ENCODE measurements at regions not wholly inside any gene's neighbourhood (a gene's known extent, or its start where the extent isn't known, plus 50 kb on each side); places are given as distances from the start of the nearest gene placed in this dataset.

DNA sequence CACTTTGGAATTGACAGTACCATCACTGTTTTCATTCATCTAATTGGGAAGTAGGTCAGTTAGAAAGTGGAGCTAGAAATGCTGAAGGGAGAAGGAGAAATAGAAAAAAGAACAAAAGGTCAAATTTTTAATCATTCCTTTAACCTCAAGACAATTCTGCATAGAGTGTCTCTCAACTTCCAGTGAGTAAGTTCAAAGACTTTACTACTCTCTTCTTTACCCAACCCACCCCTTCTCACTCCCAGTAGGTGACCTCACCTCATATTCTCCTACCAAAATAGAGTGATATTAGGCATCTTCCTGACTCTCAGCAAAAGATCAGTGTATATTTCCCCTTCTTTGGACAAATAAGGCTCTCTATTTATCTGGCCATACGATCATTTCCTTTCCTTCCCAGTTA lies 340.0 kb upstream of the JAG1 start:
- Histone ChIP-seq H3K36me3 (no peaks in the 10 kb centered on the region), H3K9me3 (no peaks in the 10 kb centered on the region), H3K4me1 (peaks cover 0 to 5% of the 10 kb centered on the region in 2 donors), H3K4me3 (no peak overlapping the region), H3K27me3 (no peaks in the 10 kb centered on the region), H3K27ac (no peak overlapping the region)
- intact Hi-C loops (cut with DNase I), result no loop called here
- ATAC-seq, result no peak
- DNase-seq, result no peak
- no peak for TF ChIP-seq CTCF (IDR thresholded peaks at IDR 0.05)

DNA sequence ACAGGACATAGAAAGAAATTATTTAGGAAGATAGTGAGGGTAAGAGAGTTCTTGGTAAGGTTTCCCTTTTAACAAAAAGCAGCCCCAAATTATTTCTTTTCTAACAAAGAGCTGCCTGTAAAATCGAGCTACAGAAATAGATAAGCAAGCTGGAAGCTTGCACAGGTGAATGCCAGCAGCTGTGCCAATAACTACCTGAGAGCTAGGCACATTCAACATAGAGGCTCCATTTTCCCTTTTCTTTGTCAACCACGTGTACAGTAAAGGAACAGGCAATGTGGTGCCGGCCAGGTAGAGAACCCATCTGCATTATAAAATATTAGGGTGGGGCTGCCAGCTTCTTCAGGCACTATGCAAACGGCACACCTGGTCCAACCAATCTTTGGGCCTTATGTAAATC lies 341.6 kb upstream of the JAG1 start:
- intact Hi-C loops (cut with DNase I), result no loop called here
- Histone ChIP-seq H3K36me3 (no peaks in the 10 kb centered on the region), H3K27ac (no peak overlapping the region), H3K9me3 (no peaks in the 10 kb centered on the region), H3K4me1 (peaks cover 0 to 5% of the 10 kb centered on the region in 2 donors), H3K27me3 (no peaks in the 10 kb centered on the region), H3K4me3 (no peak overlapping the region)
- TF ChIP-seq CTCF (IDR thresholded peaks at IDR 0.05), result no peak
- ATAC-seq (no peak), DNase-seq (no peak)

GRCh38 chr20:11017446-11017845 lies 343.6 kb upstream of the JAG1 start:
- Histone ChIP-seq H3K9me3 (no peaks in the 10 kb centered on the region), H3K4me1 (peaks cover 0 to 5% of the 10 kb centered on the region in 2 donors), H3K4me3 (no peak overlapping the region), H3K27ac (no peak overlapping the region), H3K36me3 (no peaks in the 10 kb centered on the region), H3K27me3 (no peaks in the 10 kb centered on the region)
- intact Hi-C loops (cut with DNase I), result no loop called here
- TF ChIP-seq CTCF (IDR thresholded peaks at IDR 0.05), result no peak
- DNase-seq (peak in 2 of 4 donors; percentile 66 to 69), ATAC-seq (no peak)

DNA sequence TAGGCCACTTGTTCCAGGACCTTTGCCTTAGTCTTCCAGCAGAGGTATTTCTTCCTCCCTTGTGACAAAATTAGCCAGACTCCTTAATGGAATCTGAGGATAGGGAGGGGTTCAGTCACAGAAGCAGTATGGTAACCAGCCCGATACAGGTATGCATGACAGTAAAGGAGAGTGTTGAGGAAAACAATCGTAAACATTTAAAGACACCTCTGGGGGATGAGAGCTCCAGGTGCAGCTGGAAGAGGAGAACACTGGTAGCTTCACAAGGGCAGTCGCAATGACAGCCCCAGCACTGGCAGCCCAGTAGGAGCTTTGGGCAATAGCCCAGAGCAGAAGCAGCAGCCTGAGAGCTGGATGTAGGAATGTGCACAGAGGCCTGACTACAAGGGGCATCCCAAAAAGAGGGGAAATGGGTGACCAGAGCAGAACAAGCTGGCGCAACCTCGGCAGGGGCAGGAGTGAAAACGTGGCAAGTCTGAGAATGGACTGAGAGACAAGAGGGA lies 344.9 kb upstream of the JAG1 start:
- intact Hi-C loops (cut with DNase I), result no loop called here
- TF ChIP-seq CTCF (IDR thresholded peaks at IDR 0.05), result no peak

DNA sequence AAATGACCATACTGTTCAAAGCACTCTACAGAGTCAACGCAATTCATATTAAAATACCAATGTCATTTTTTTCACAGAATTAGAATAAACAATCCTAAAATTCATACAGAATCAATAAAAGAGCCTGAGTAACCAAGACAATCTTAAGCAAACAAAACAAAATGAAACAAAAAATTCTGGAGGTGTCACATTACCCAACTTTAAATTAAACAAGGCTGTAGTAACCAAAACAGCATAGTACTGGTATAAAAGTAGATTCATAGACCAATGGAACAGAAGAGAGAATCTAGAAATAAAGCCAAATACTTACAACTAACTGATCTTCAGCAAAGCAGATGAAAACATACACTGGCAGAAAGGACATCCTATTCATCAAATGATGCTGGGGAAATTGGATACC lies 346.9 kb upstream of the JAG1 start:
- H3K36me3 ChIP-seq, result no peaks in the 10 kb centered on the region
- H3K27me3 ChIP-seq, result no peaks in the 10 kb centered on the region
- H3K9me3 ChIP-seq, result peaks cover 0 to 12% of the 10 kb centered on the region in 2 donors
- no peak for DNase-seq
- intact Hi-C loops (cut with DNase I), result no loop called here
- no peak overlapping the region for H3K27ac ChIP-seq
- no peak for ATAC-seq
- no peaks in the 10 kb centered on the region for H3K4me1 ChIP-seq
- H3K4me3 ChIP-seq, result no peak overlapping the region
- TF ChIP-seq CTCF (IDR thresholded peaks at IDR 0.05), result no peak

More for the DNA sequence above, 344.9 kb upstream of the JAG1 start:
- no peak for DNase-seq
- no peaks in the 10 kb centered on the region for H3K36me3 ChIP-seq
- H3K4me1 ChIP-seq, result peaks cover 0 to 2% of the 10 kb centered on the region in 2 donors
- no peak for ATAC-seq
- H3K4me3 ChIP-seq, result no peak overlapping the region
- H3K9me3 ChIP-seq, result peaks cover 0 to 6% of the 10 kb centered on the region in 2 donors
- H3K27ac ChIP-seq, result no peak overlapping the region
- H3K27me3 ChIP-seq, result no peaks in the 10 kb centered on the region
